ENCODE measurements at regions not wholly inside any gene's neighbourhood (a gene's known extent, or its start where the extent isn't known, plus 50 kb on each side); places are given as distances from the start of the nearest gene placed in this dataset.

GRCh38 chr1:55781003-55781402, 565.8 kb upstream of the USP24 start:
- Histone ChIP-seq H3K27me3 (no peaks in the 10 kb centered on the region), H3K4me1 (peaks cover 4 to 6% (median 4%) of the 10 kb centered on the region in 4 donors), H3K9me3 (no peaks in the 10 kb centered on the region), H3K36me3 (no peaks in the 10 kb centered on the region), H3K4me3 (no peak overlapping the region), H3K27ac (no peak overlapping the region)
- in situ Hi-C loops (cut with MboI; ENCODE audit: low pct_ligation_motif_present in 1 of 4, low pct_unique_long_range_greater_than_20kb in 1 of 4, low sequenced_read_pairs in 3 of 4) (no loop called here), intact Hi-C loops (cut with DNase I; ENCODE audit: low total_unique reads) (no loop called here)
- no peak for DNase-seq
- TF ChIP-seq POLR2AphosphoS5 (IDR thresholded peaks at IDR 0.05): no peak
- TF ChIP-seq CTCF (IDR thresholded peaks at IDR 0.05): no peak
- TF ChIP-seq EP300 (IDR thresholded peaks at IDR 0.05; ENCODE audit: low read depth): no peak
- TF ChIP-seq POLR2A (IDR thresholded peaks at IDR 0.05): no peak
- WGBS, 2 donors (ENCODE audit: low coverage in 1 of 2): 96% methylated on average over 3 of the region's 3 CpGs; no CpG with 5 or more reads in 1 of the 2 donors

- in situ Hi-C loops (cut with MboI; ENCODE audit: low pct_ligation_motif_present in 1 of 4, low pct_unique_long_range_greater_than_20kb in 1 of 4, low sequenced_read_pairs in 3 of 4) (no loop called here), intact Hi-C loops (cut with DNase I; ENCODE audit: low total_unique reads) (loop anchor here (2.0 kb wide), 1 partner anchor 401 kb away; no protein-coding TSS in a partner anchor)
- Histone ChIP-seq H3K36me3 (no peaks in the 10 kb centered on the region), H3K27ac (no peak overlapping the region), H3K27me3 (no peaks in the 10 kb centered on the region), H3K4me3 (no peak overlapping the region), H3K4me1 (peaks cover 3 to 6% (median 4%) of the 10 kb centered on the region in 4 donors), H3K9me3 (no peaks in the 10 kb centered on the region)
- 81 to 100% methylated on average over 2 of the region's 2 CpGs for WGBS, 2 donors (ENCODE audit: low coverage in 1 of 2)
- no peak for TF ChIP-seq EP300 (IDR thresholded peaks at IDR 0.05; ENCODE audit: low read depth)
- TF ChIP-seq POLR2AphosphoS5 (IDR thresholded peaks at IDR 0.05): no peak
- no peak for TF ChIP-seq CTCF (IDR thresholded peaks at IDR 0.05)
- TF ChIP-seq POLR2A (IDR thresholded peaks at IDR 0.05): no peak
- no peak for DNase-seq
These were observed 562.4 kb upstream of the USP24 start for GRCh38 chr1:55777545-55777944.

GRCh38 chr1:55775007-55775406, 559.8 kb upstream of the USP24 start:
- in situ Hi-C loops (cut with MboI; ENCODE audit: low pct_ligation_motif_present in 1 of 4, low pct_unique_long_range_greater_than_20kb in 1 of 4, low sequenced_read_pairs in 3 of 4): no loop called here
- Histone ChIP-seq H3K4me3 (no peak overlapping the region), H3K27ac (no peak overlapping the region), H3K36me3 (no peaks in the 10 kb centered on the region), H3K4me1 (no peaks in the 10 kb centered on the region), H3K27me3 (no peaks in the 10 kb centered on the region), H3K9me3 (no peaks in the 10 kb centered on the region)
- intact Hi-C loops (cut with DNase I; ENCODE audit: low total_unique reads): no loop called here
- TF ChIP-seq CTCF (IDR thresholded peaks at IDR 0.05): no peak
- TF ChIP-seq EP300 (IDR thresholded peaks at IDR 0.05; ENCODE audit: low read depth): no peak
- TF ChIP-seq POLR2AphosphoS5 (IDR thresholded peaks at IDR 0.05): no peak
- TF ChIP-seq POLR2A (IDR thresholded peaks at IDR 0.05): no peak
- WGBS, 2 donors (ENCODE audit: low coverage in 1 of 2): 87 to 95% methylated on average over 3 of the region's 3 CpGs
- no peak for DNase-seq

GRCh38 chr1:55774446-55774845, 559.3 kb upstream of the USP24 start:
- DNase-seq: no peak
- intact Hi-C loops (cut with DNase I; ENCODE audit: low total_unique reads): no loop called here
- 71 to 82% methylated on average over 3 of the region's 3 CpGs for WGBS, 2 donors (ENCODE audit: low coverage in 1 of 2)

More at GRCh38 chr1:55774446-55774845, 559.3 kb upstream of the USP24 start:
- no peak overlapping the region for H3K4me3 ChIP-seq
- H3K4me1 ChIP-seq: no peaks in the 10 kb centered on the region
- TF ChIP-seq EP300 (IDR thresholded peaks at IDR 0.05; ENCODE audit: low read depth) (no peak), CTCF (IDR thresholded peaks at IDR 0.05) (no peak), POLR2AphosphoS5 (IDR thresholded peaks at IDR 0.05) (no peak), POLR2A (IDR thresholded peaks at IDR 0.05) (no peak)
- no peak overlapping the region for H3K27ac ChIP-seq
- H3K36me3 ChIP-seq: no peaks in the 10 kb centered on the region
- no peaks in the 10 kb centered on the region for H3K27me3 ChIP-seq
- in situ Hi-C loops (cut with MboI; ENCODE audit: low pct_ligation_motif_present in 1 of 4, low pct_unique_long_range_greater_than_20kb in 1 of 4, low sequenced_read_pairs in 3 of 4): no loop called here
- no peaks in the 10 kb centered on the region for H3K9me3 ChIP-seq
